ENCODE measurements at regions not wholly inside any gene's neighbourhood (a gene's known extent, or its start where the extent isn't known, plus 50 kb on each side); places are given as distances from the start of the nearest gene placed in this dataset.
"Not testable (repeated sequence)": the region's sequence is repeated elsewhere in the genome, so short reads cannot be mapped to it uniquely, and the experiment has no call there.

- no peak for DNase-seq
These were observed 108.3 kb upstream of the KIF2A start for GRCh38 chr5:62197697-62198096.

- no peak for DNase-seq
These were observed 107.6 kb upstream of the KIF2A start for GRCh38 chr5:62198421-62198820.

GRCh38 chr5:62199792-62200716, 106.0 kb upstream of the KIF2A start:
- DNase-seq = no peak

GRCh38 chr5:62206150-62206829, 99.7 kb upstream of the KIF2A start:
- no peak for DNase-seq

- no peak for DNase-seq
These were observed 97.7 kb upstream of the KIF2A start for GRCh38 chr5:62208218-62208852.

GRCh38 chr5:62211405-62211804, 94.6 kb upstream of the KIF2A start:
- DNase-seq = no peak

- no peak for DNase-seq
These were observed 93.4 kb upstream of the KIF2A start for GRCh38 chr5:62212648-62213047.

- DNase-seq = no peak
These were observed 91.3 kb upstream of the KIF2A start for GRCh38 chr5:62214701-62215100.

- DNase-seq = not testable (repeated sequence)
These were observed 89.4 kb upstream of the KIF2A start for GRCh38 chr5:62216603-62217002.

GRCh38 chr5:62217095-62217494, 88.9 kb upstream of the KIF2A start:
- DNase-seq = not testable (repeated sequence)

GRCh38 chr5:62218860-62219259, 87.1 kb upstream of the KIF2A start:
- DNase-seq = not testable (repeated sequence)

GRCh38 chr5:62221881-62222280, 84.1 kb upstream of the KIF2A start:
- not testable (repeated sequence) for DNase-seq

GRCh38 chr5:62222305-62222704, 83.7 kb upstream of the KIF2A start:
- DNase-seq = not testable (repeated sequence)

- not testable (repeated sequence) for DNase-seq
These were observed 82.7 kb upstream of the KIF2A start for GRCh38 chr5:62223312-62223670.

GRCh38 chr5:62224987-62225601, 80.9 kb upstream of the KIF2A start:
- DNase-seq = not testable (repeated sequence)

GRCh38 chr5:62230876-62231388, 75.1 kb upstream of the KIF2A start:
- DNase-seq = not testable (repeated sequence)

GRCh38 chr5:62231576-62231975, 74.4 kb upstream of the KIF2A start:
- no peak for DNase-seq

- DNase-seq = not testable (repeated sequence)
These were observed 73.8 kb upstream of the KIF2A start for GRCh38 chr5:62232218-62232617.

GRCh38 chr5:62233083-62234046, 72.6 kb upstream of the KIF2A start:
- not testable (repeated sequence) for DNase-seq

GRCh38 chr5:62236593-62236992, 69.4 kb upstream of the KIF2A start:
- not testable (repeated sequence) for DNase-seq

GRCh38 chr5:62237944-62238343, 68.1 kb upstream of the KIF2A start:
- DNase-seq = not testable (repeated sequence)

- DNase-seq = not testable (repeated sequence)
These were observed 67.4 kb upstream of the KIF2A start for GRCh38 chr5:62238584-62238983.

Measured in NCI-H187 (cell line).